ENCODE measurements at regions not wholly inside any gene's neighbourhood (a gene's known extent, or its start where the extent isn't known, plus 50 kb on each side); places are given as distances from the start of the nearest gene placed in this dataset.

GRCh38 chr1:116231752-116232151 lies 120.6 kb downstream of the MAB21L3 start:
- no peak for DNase-seq (ENCODE audit: low read depth in 4 of 4, low spot score in 3 of 4)

GRCh38 chr1:116232989-116233514 lies 121.9 kb downstream of the MAB21L3 start:
- no peak for DNase-seq (ENCODE audit: low read depth in 4 of 4, low spot score in 3 of 4)

- no peak for DNase-seq (ENCODE audit: low read depth in 4 of 4, low spot score in 3 of 4)
These were observed 123.2 kb downstream of the MAB21L3 start for GRCh38 chr1:116234429-116234828.

- DNase-seq (ENCODE audit: low read depth in 4 of 4, low spot score in 3 of 4): no peak
These were observed 128.7 kb downstream of the MAB21L3 start for GRCh38 chr1:116239916-116240315.

- no peak for DNase-seq (ENCODE audit: low read depth in 4 of 4, low spot score in 3 of 4)
These were observed 130.3 kb upstream of the ATP1A1 start for GRCh38 chr1:116242741-116243140.

- DNase-seq (ENCODE audit: low read depth in 4 of 4, low spot score in 3 of 4): no peak
These were observed 129.6 kb upstream of the ATP1A1 start for GRCh38 chr1:116243333-116244054.

- DNase-seq (ENCODE audit: low read depth in 4 of 4, low spot score in 3 of 4): no peak
These were observed 126.9 kb upstream of the ATP1A1 start for GRCh38 chr1:116246174-116246573.

- no peak for DNase-seq (ENCODE audit: low read depth in 4 of 4, low spot score in 3 of 4)
These were observed 120.8 kb upstream of the ATP1A1 start for GRCh38 chr1:116252271-116252670.

- DNase-seq (ENCODE audit: low read depth in 4 of 4, low spot score in 3 of 4): no peak
These were observed 120.3 kb upstream of the ATP1A1 start for GRCh38 chr1:116252785-116253184.

GRCh38 chr1:116253566-116254382 lies 119.3 kb upstream of the ATP1A1 start:
- DNase-seq (ENCODE audit: low read depth in 4 of 4, low spot score in 3 of 4): peak in 2 of 4 donors; percentile 39 to 55

- no peak for DNase-seq (ENCODE audit: low read depth in 4 of 4, low spot score in 3 of 4)
These were observed 118.3 kb upstream of the ATP1A1 start for GRCh38 chr1:116254776-116255175.

- DNase-seq (ENCODE audit: low read depth in 4 of 4, low spot score in 3 of 4): no peak
These were observed 117.4 kb upstream of the ATP1A1 start for GRCh38 chr1:116255486-116256285.

- DNase-seq (ENCODE audit: low read depth in 4 of 4, low spot score in 3 of 4): no peak
These were observed 116.8 kb upstream of the ATP1A1 start for GRCh38 chr1:116256286-116256649.

- DNase-seq (ENCODE audit: low read depth in 4 of 4, low spot score in 3 of 4): no peak
These were observed 116.2 kb upstream of the ATP1A1 start for GRCh38 chr1:116256875-116257274.

- DNase-seq (ENCODE audit: low read depth in 4 of 4, low spot score in 3 of 4): no peak
These were observed 115.7 kb upstream of the ATP1A1 start for GRCh38 chr1:116257341-116257767.

- no peak for DNase-seq (ENCODE audit: low read depth in 4 of 4, low spot score in 3 of 4)
These were observed 115.2 kb upstream of the ATP1A1 start for GRCh38 chr1:116257836-116258235.

GRCh38 chr1:116258668-116259419 lies 114.2 kb upstream of the ATP1A1 start:
- no peak for DNase-seq (ENCODE audit: low read depth in 4 of 4, low spot score in 3 of 4)

GRCh38 chr1:116259663-116260062 lies 113.4 kb upstream of the ATP1A1 start:
- DNase-seq (ENCODE audit: low read depth in 4 of 4, low spot score in 3 of 4): no peak

- DNase-seq (ENCODE audit: low read depth in 4 of 4, low spot score in 3 of 4): no peak
These were observed 112.9 kb upstream of the ATP1A1 start for GRCh38 chr1:116260115-116260514.

- DNase-seq (ENCODE audit: low read depth in 4 of 4, low spot score in 3 of 4): no peak
These were observed 112.4 kb upstream of the ATP1A1 start for GRCh38 chr1:116260621-116261020.

All from right renal pelvis (tissue), 4 donors.